Endothelial cell of umbilical vein (primary cell): ENCODE measurements at regions not wholly inside any gene's neighbourhood (a gene's known extent, or its start where the extent isn't known, plus 50 kb on each side); places are given as distances from the start of the nearest gene placed in this dataset.

Source experiments
- BruUV-seq: library from RNA; stranded (reverse); fragments of 400-500 nt; replicated peaks from 2 replicates; lab custom pipeline; 2021; lab: Mats Ljungman, UMichigan
- CTCF ChIA-PET: fragments of 300-600, 350-600 bp; sonication (Branson Sonifier 250); formaldehyde crosslinking; loops from one replicate; lab custom pipeline; 2021; ENCODE audit warnings: antibody characterized with exemption, inconsistent platforms; lab: Charles Lee
- POLR2A ChIA-PET: fragments of 300-600, 350-600 bp; sonication (Branson Sonifier 250); formaldehyde crosslinking; loops from one replicate; lab custom pipeline; 2021; ENCODE audit warnings: antibody characterized with exemption, inconsistent platforms; lab: Charles Lee
- DNase-seq: peaks from one replicate; pipeline ENCODE4 v3.0.0-alpha.2; 2011; ENCODE audit warnings: low read depth, low spot score
- FAIRE-seq: peaks from 2 replicates; lab custom pipeline; 2011; peaks lifted over from hg19 to GRCh38; lab: Jason Lieb, UNC
- H2AFZ ChIP-seq: 2 replicates; pipeline ENCODE4 v1.6.0; 2012; ENCODE audit warnings: low read depth, low read length, control low read depth, inconsistent platforms
- H3K27ac ChIP-seq: 2 replicates; pipeline ENCODE4 v1.5.1; 2011; ENCODE audit warnings: low read depth, mild to moderate bottlenecking, control low read depth, low read length, moderate library complexity; ENCODE audit not compliant: insufficient read depth
- H3K27me3 ChIP-seq, 2 experiments: 2 replicates each; pipeline versions ENCODE4 v1.6.0 to v1.6.1; 2011; ENCODE audit warnings: low read length in 2 of 2, mixed read lengths in 1 of 2; ENCODE audit not compliant: control insufficient read depth in 2 of 2, insufficient read depth in 2 of 2
- H3K36me3 ChIP-seq, 2 experiments: 2 replicates in 1 of 2; 3 replicates in 1 of 2; pipeline ENCODE4 v1.5.1; 2011; ENCODE audit warnings: low read length in 2 of 2, mild to moderate bottlenecking in 1 of 2, moderate library complexity in 1 of 2; ENCODE audit not compliant: control insufficient read depth in 2 of 2, insufficient read depth in 2 of 2; ENCODE audit errors: extremely low read depth in 1 of 2
- H3K4me1 ChIP-seq: 3 replicates; pipeline ENCODE4 v1.5.1; 2011; ENCODE audit warnings: mild to moderate bottlenecking, low read length; ENCODE audit not compliant: control insufficient read depth, insufficient read depth; ENCODE audit errors: extremely low read depth
- H3K4me2 ChIP-seq: 2 replicates; pipeline ENCODE4 v1.6.1; 2011; ENCODE audit warnings: low read length, control low read depth, mixed read lengths; ENCODE audit not compliant: insufficient read depth
- H3K4me3 ChIP-seq, 3 experiments: fragments of 200-600 bp in 1 of 3; sonication (generic), shearing (Covaris generic) in 1 of 3; replicated peaks in 1 of 3; 2 replicates each; pipeline ENCODE4 v1.5.1; 2011 to 2016; ENCODE audit warnings: control low read depth in 3 of 3, low read length in 3 of 3, mild to moderate bottlenecking in 2 of 3, inconsistent platforms in 1 of 3, low read depth in 1 of 3, moderate library complexity in 1 of 3; ENCODE audit not compliant: insufficient read depth in 1 of 3
- H3K79me2 ChIP-seq: 2 replicates; pipeline ENCODE4 v1.6.0; 2012; ENCODE audit warnings: low read length, inconsistent platforms; ENCODE audit not compliant: control insufficient read depth, insufficient read depth
- H3K9ac ChIP-seq: replicated peaks from 2 replicates; pipeline ENCODE3; 2011; ENCODE audit warnings: low read length, control low read depth; ENCODE audit not compliant: insufficient read depth; ENCODE audit errors: extremely low read depth
- H3K9me1 ChIP-seq: replicated peaks from 3 replicates; pipeline ENCODE4 v1.6.0; 2011; ENCODE audit warnings: mild to moderate bottlenecking, low read length; ENCODE audit not compliant: control insufficient read depth, insufficient read depth; ENCODE audit errors: extremely low read depth
- H3K9me3 ChIP-seq: replicated peaks from 2 replicates; pipeline ENCODE4 v1.5.1; 2012; ENCODE audit warnings: low read length, inconsistent platforms; ENCODE audit not compliant: control insufficient read depth, insufficient read depth
- H4K20me1 ChIP-seq: replicated peaks from 2 replicates; pipeline ENCODE3; 2011; ENCODE audit warnings: mild to moderate bottlenecking, low read length; ENCODE audit not compliant: control insufficient read depth, insufficient read depth; ENCODE audit errors: extremely low read depth
- EZH2 ChIP-seq: IDR thresholded peaks from 2 replicates; pipeline ENCODE4 v1.6.1; 2012; ENCODE audit warnings: borderline replicate concordance, low read depth, mild to moderate bottlenecking, moderate library complexity, low read length, inconsistent platforms; ENCODE audit not compliant: severe bottlenecking
- FOS ChIP-seq: IDR thresholded peaks from 2 replicates; pipeline ENCODE4 v1.6.1; 2011; ENCODE audit warnings: mild to moderate bottlenecking, low read length, moderate library complexity, borderline replicate concordance; ENCODE audit not compliant: insufficient read depth
- GATA2 ChIP-seq: IDR thresholded peaks from 2 replicates; pipeline ENCODE4 v1.7.0; 2011; ENCODE audit warnings: low read depth, mild to moderate bottlenecking, moderate library complexity, mixed read lengths, low read length; ENCODE audit not compliant: insufficient read length, insufficient read depth
- JUN ChIP-seq: IDR thresholded peaks from 2 replicates; pipeline ENCODE4 v1.6.1; 2011; ENCODE audit warnings: borderline replicate concordance, low read depth; ENCODE audit not compliant: insufficient read length, insufficient read depth
- MAX ChIP-seq: IDR thresholded peaks from 2 replicates; pipeline ENCODE4 v1.6.1; 2011; ENCODE audit not compliant: insufficient read depth, insufficient read length
- MYC ChIP-seq: IDR thresholded peaks from one replicate; pipeline ENCODE4 v1.6.1; 2011; ENCODE audit warnings: mild to moderate bottlenecking, low read depth, low read length
- POLR2A ChIP-seq: IDR thresholded peaks from 2 replicates; pipeline ENCODE4 v1.6.1; 2012; ENCODE audit warnings: low read depth, mild to moderate bottlenecking, control low read depth, low read length
- POLR2AphosphoS5 ChIP-seq: IDR thresholded peaks from 2 replicates; pipeline ENCODE4 v1.6.1; 2012; ENCODE audit warnings: low read depth, mild to moderate bottlenecking, control low read depth, low read length, moderate library complexity; ENCODE audit not compliant: insufficient read depth
- dilution Hi-C: fragments of 300-500 bp; cut with MboI; formaldehyde crosslinking; loops from one replicate; pipeline ENCODE4 v1.15.0; 2019; ENCODE audit warnings: low sequenced_read_pairs; ENCODE audit not compliant: extremely low pct_ligation_motif_present
- intact Hi-C: fragments of 100-400 bp; cut with micrococcal nuclease; formaldehyde crosslinking; loops from one replicate; pipeline ENCODE4 v1.10.0; 2022
- TF ChIP-seq, protein P1 (sequence below), 2 donors: IDR thresholded peaks; 1 replicate in 1 of 2; 2 replicates in 1 of 2; pipeline ENCODE4 v1.5.1; 2011; ENCODE audit warnings: low read length in 2 of 2, mild to moderate bottlenecking in 2 of 2, moderate library complexity in 2 of 2, control low read depth in 1 of 2, inconsistent platforms in 1 of 2, low read depth in 1 of 2; ENCODE audit not compliant: insufficient read depth in 1 of 2; ENCODE audit errors: extremely low read depth in 1 of 2

GRCh38 chr10:78148216-78148960, 114.7 kb downstream of the RPS24 start:
- H4K20me1 ChIP-seq: no peaks in the 10 kb centered on the region
- H3K36me3 ChIP-seq: no peaks in the 10 kb centered on the region
- FAIRE-seq (no peak), DNase-seq (no peak)
- H3K9me3 ChIP-seq: no peaks in the 10 kb centered on the region
- intact Hi-C loops (no loop called here), dilution Hi-C loops (no loop called here)
- POLR2A ChIA-PET: no interaction called here
- no TSS peak for BruUV-seq
- no peak overlapping the region for H3K27ac ChIP-seq
- TF ChIP-seq, protein P1, sequence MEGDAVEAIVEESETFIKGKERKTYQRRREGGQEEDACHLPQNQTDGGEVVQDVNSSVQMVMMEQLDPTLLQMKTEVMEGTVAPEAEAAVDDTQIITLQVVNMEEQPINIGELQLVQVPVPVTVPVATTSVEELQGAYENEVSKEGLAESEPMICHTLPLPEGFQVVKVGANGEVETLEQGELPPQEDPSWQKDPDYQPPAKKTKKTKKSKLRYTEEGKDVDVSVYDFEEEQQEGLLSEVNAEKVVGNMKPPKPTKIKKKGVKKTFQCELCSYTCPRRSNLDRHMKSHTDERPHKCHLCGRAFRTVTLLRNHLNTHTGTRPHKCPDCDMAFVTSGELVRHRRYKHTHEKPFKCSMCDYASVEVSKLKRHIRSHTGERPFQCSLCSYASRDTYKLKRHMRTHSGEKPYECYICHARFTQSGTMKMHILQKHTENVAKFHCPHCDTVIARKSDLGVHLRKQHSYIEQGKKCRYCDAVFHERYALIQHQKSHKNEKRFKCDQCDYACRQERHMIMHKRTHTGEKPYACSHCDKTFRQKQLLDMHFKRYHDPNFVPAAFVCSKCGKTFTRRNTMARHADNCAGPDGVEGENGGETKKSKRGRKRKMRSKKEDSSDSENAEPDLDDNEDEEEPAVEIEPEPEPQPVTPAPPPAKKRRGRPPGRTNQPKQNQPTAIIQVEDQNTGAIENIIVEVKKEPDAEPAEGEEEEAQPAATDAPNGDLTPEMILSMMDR (IDR thresholded peaks at IDR 0.05; ENCODE audit: extremely low read depth in 1 of 2, insufficient read depth in 1 of 2, low read depth in 1 of 2, low read length in 2 of 2): no peak
- TF ChIP-seq MAX (no peak), JUN (no peak), EZH2 (no peak), POLR2A (no peak), MYC (no peak), FOS (no peak), GATA2 (no peak), POLR2AphosphoS5 (no peak)
- H3K79me2 ChIP-seq: no peaks in the 10 kb centered on the region
- H3K4me3 ChIP-seq: no peak overlapping the region
- CTCF ChIA-PET: no interaction called here
- no peak overlapping the region for H3K9ac ChIP-seq
- H3K4me1 ChIP-seq: no peaks in the 10 kb centered on the region
- peaks cover 2 to 3% of the 10 kb centered on the region in 2 experiments for H3K27me3 ChIP-seq
- no peak overlapping the region for H3K4me2 ChIP-seq
- no peaks in the 10 kb centered on the region for H3K9me1 ChIP-seq
- H2AFZ ChIP-seq: no peak overlapping the region
